ENCODE measurements at regions not wholly inside any gene's neighbourhood (a gene's known extent, or its start where the extent isn't known, plus 50 kb on each side); places are given as distances from the start of the nearest gene placed in this dataset.

DNA sequence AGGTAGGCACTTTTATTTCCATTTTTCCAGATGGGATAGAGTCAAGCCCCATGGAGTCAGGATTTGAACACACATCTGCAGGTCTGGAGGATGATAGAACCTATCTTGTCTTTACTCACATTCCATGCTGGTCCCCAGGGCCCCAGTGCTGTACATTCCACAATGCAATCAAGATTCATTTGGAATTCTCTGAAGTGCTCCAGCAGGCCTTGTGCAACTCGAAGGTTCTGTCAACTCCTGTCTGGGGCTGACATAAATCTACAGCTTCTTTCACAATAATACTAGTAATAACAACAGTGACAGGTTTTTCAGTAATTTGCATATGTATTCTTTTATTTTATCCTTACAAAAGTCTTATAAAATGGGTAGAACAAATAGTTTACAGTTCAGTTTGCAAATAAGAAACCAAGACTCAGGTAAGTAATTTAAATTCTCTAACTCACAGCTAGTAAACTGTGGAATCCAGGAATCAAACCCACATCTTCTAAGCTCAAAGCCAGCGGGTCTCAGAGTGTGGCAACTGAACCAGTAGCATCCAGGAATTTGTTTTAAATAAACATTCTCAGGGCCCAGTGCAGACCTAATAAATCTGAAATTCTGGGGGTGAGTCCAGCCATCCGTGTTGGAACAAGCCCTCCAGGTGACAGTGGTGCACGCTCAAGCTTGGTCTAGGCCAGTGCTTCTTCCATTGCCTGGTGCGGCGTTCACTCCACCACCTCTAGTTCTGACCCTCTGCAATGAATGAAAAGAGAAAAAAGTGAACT lies 137.0 kb upstream of the TNFAIP3 start:
- intact Hi-C loops (cut with micrococcal nuclease) (loop anchor here (5.0 kb wide), 2 partner anchors 37 to 142 kb away; no protein-coding TSS in a partner anchor), dilution Hi-C loops (cut with HindIII; ENCODE audit: low sequenced_read_pairs, unreplicated experiment) (no loop called here), in situ Hi-C loops (cut with MboI; ENCODE audit: low sequenced_read_pairs) (no loop called here)
- no peak overlapping the region for H2AK9ac ChIP-seq (replicated peaks; ENCODE audit: low read depth, low read length, poor library complexity)
- CTCF ChIA-PET = no interaction called here
- H3K23ac ChIP-seq (ENCODE audit: low read depth, low read length) = no peak overlapping the region
- ATAC-seq (ENCODE audit: low read depth) = no peak
- no peaks in the 10 kb centered on the region for H3K36me3 ChIP-seq (ENCODE audit: control insufficient read depth, insufficient read depth, low read length)
- H3K56ac ChIP-seq (ENCODE audit: extremely low read depth, insufficient read depth, low read length) = no peak overlapping the region
- H3K4me3 ChIP-seq (ENCODE audit: insufficient read depth, low read depth, low read length) = no peak overlapping the region
- no peak overlapping the region; the same call in 1 of the 2 replicates for H2BK120ac ChIP-seq (ENCODE audit: low read depth, low read length)
- peak overlapping the region; percentile 20; the same call in 1 of the 2 replicates for H3K4me2 ChIP-seq (ENCODE audit: low read depth, low read length)
- POLR2A ChIA-PET (ENCODE audit: unreplicated experiment) = interaction anchor here (0.6 to 0.7 kb wide), 2 partner anchors 84 to 221 kb away, joined by 3 to 4 read pairs; no protein-coding TSS in a partner anchor
- H3K9ac ChIP-seq (ENCODE audit: low read depth, low read length) = no peak overlapping the region
- no peak overlapping the region for H2BK15ac ChIP-seq (ENCODE audit: low read depth, low read length)
- H4K8ac ChIP-seq (ENCODE audit: low read depth in 2 of 2, low read length in 2 of 2) = peak overlapping the region in 1 of 2 experiments; percentile 9; a peak in 1 of 4 replicates
- H3K79me1 ChIP-seq (ENCODE audit: low read depth in 1 of 2, low read length in 2 of 2) = no peaks in the 10 kb centered on the region
- peak overlapping the region; percentile 18; the same call in 1 of the 2 replicates for H4K5ac ChIP-seq (ENCODE audit: low read depth, low read length)
- H3K4me1 ChIP-seq (ENCODE audit: control insufficient read depth, insufficient read depth, low read length) = peaks cover 17% of the 10 kb centered on the region
- no peak overlapping the region for H3K27ac ChIP-seq (ENCODE audit: insufficient read depth, low read length)
- peak overlapping the region; percentile 74 for H2BK5ac ChIP-seq (ENCODE audit: low read depth, low read length, poor library complexity, severe bottlenecking)
- no peak overlapping the region for H4K91ac ChIP-seq (ENCODE audit: insufficient read depth, low read depth, low read length)
- 0 out of 2 replicates have a peak overlapping the region, but pooled peaks have one; percentile 26 for H3K14ac ChIP-seq (replicated peaks; ENCODE audit: low read depth, low read length)
- H3K9me3 ChIP-seq (ENCODE audit: control insufficient read depth, insufficient read depth, low read length) = no peaks in the 10 kb centered on the region
- no peak overlapping the region for H2AFZ ChIP-seq (replicated peaks; ENCODE audit: low read length, poor library complexity)
- H3K9me1 ChIP-seq (ENCODE audit: insufficient read depth, low read length) = peaks cover 2% of the 10 kb centered on the region; the same call in 1 of the 2 replicates
- no peaks in the 10 kb centered on the region for H3K27me3 ChIP-seq (ENCODE audit: control insufficient read depth, insufficient read depth, low read length)
- no peak overlapping the region for H2BK20ac ChIP-seq (ENCODE audit: low read depth, low read length)
- WGBS, 2 experiments (ENCODE audit: extremely low coverage in 2 of 2, insufficient read length in 1 of 2) = 60% methylated on average over 1 of the region's 6 CpGs; no CpG with 5 or more reads in 1 of the 2 experiments
- no peak overlapping the region; the same call in 1 of the 2 replicates for H2AK5ac ChIP-seq (ENCODE audit: low read depth, low read length)
- no peak overlapping the region for H3K4ac ChIP-seq (ENCODE audit: low read depth, low read length)
- DNase-seq = peak; percentile 34
- no TSS peak for BruUV-seq (replicated peaks)
- TF ChIP-seq, protein P1, sequence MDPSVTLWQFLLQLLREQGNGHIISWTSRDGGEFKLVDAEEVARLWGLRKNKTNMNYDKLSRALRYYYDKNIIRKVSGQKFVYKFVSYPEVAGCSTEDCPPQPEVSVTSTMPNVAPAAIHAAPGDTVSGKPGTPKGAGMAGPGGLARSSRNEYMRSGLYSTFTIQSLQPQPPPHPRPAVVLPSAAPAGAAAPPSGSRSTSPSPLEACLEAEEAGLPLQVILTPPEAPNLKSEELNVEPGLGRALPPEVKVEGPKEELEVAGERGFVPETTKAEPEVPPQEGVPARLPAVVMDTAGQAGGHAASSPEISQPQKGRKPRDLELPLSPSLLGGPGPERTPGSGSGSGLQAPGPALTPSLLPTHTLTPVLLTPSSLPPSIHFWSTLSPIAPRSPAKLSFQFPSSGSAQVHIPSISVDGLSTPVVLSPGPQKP (IDR thresholded peaks at IDR 0.05; ENCODE audit: borderline replicate concordance, low read depth, low read length) = no peak
- peak; percentile 40; the same call in 1 of the 2 replicates for TF ChIP-seq CEBPB (IDR thresholded peaks at IDR 0.05; ENCODE audit: low read depth, low read length)
- TF ChIP-seq NFE2L2 (IDR thresholded peaks at IDR 0.05; ENCODE audit: low read depth, low read length) = no peak
- no peaks in the 10 kb centered on the region for H4K20me1 ChIP-seq (ENCODE audit: insufficient read depth, low read length)
- peak overlapping the region; percentile 85 for H3K18ac ChIP-seq (ENCODE audit: low read depth, low read length)
